Endodermal cell (in vitro differentiated cells): ENCODE measurements at regions not wholly inside any gene's neighbourhood (a gene's known extent, or its start where the extent isn't known, plus 50 kb on each side); places are given as distances from the start of the nearest gene placed in this dataset.

ENCODE experiments used
- DNase-seq: peaks from one replicate; pipeline ENCODE4 v3.0.0-alpha.2; 2017
- H3K27ac ChIP-seq: 2 replicates; pipeline ENCODE4 v1.5.1; 2013; ENCODE audit warnings: mild to moderate bottlenecking, low read depth, low read length, moderate library complexity
- H3K27me3 ChIP-seq: 2 replicates; pipeline ENCODE4 v1.6.1; 2013; ENCODE audit warnings: mild to moderate bottlenecking, low read length, moderate library complexity; ENCODE audit not compliant: insufficient read depth, control insufficient read depth, poor library complexity, severe bottlenecking
- H3K36me3 ChIP-seq: 2 replicates; pipeline ENCODE4 v1.7.0; 2013; ENCODE audit warnings: mild to moderate bottlenecking, low read length, moderate library complexity; ENCODE audit not compliant: control insufficient read depth, insufficient read depth
- H3K4me1 ChIP-seq: one replicate; pipeline ENCODE4 v1.7.0; 2013; ENCODE audit warnings: low read length; ENCODE audit not compliant: control insufficient read depth, insufficient read depth
- H3K4me3 ChIP-seq: 2 replicates; pipeline ENCODE4 v1.5.1; 2013; ENCODE audit warnings: mild to moderate bottlenecking, low read length, moderate library complexity
- H3K9ac ChIP-seq: 2 replicates; pipeline ENCODE4 v1.6.1; 2013; ENCODE audit warnings: mild to moderate bottlenecking, low read length, moderate library complexity; ENCODE audit not compliant: poor library complexity, severe bottlenecking; ENCODE audit errors: extremely low read depth
- H3K9me3 ChIP-seq: 2 replicates; pipeline ENCODE4 v1.6.1; 2013; ENCODE audit warnings: mild to moderate bottlenecking, low read length, moderate library complexity; ENCODE audit not compliant: control insufficient read depth
- H3K27ac Mint-ChIP-seq: 2 replicates; pipeline ENCODE4 v1.8.0; 2020; ENCODE audit warnings: mixed read lengths
- H3K27me3 Mint-ChIP-seq: 2 replicates; pipeline ENCODE4 v1.8.0; 2021; ENCODE audit warnings: mild to moderate bottlenecking, mixed read lengths; ENCODE audit not compliant: insufficient read depth
- H3K36me3 Mint-ChIP-seq: 2 replicates; pipeline ENCODE4 v1.8.0; 2020; ENCODE audit warnings: low read depth, mixed read lengths
- H3K4me1 Mint-ChIP-seq: 2 replicates; pipeline ENCODE4 v1.8.0; 2020; ENCODE audit warnings: mixed read lengths
- H3K4me3 Mint-ChIP-seq: 2 replicates; pipeline ENCODE4 v1.8.0; 2020; ENCODE audit warnings: mild to moderate bottlenecking, moderate library complexity, mixed read lengths
- H3K9me3 Mint-ChIP-seq: 2 replicates; pipeline ENCODE4 v1.8.0; 2020; ENCODE audit warnings: mild to moderate bottlenecking, mixed read lengths
- WGBS, 2 experiments: methylation state at CpG; one replicate each; pipeline versions ENCODE4 v1.1.5 to v1.1.7; 2013; ENCODE audit warnings: missing lambda C conversion rate in 2 of 2, mixed read lengths in 1 of 2; ENCODE audit not compliant: insufficient coverage in 1 of 2, insufficient read length in 1 of 2; 5-methylcytosine and 5-hydroxymethylcytosine counted together
- TF ChIP-seq, protein P1 (sequence below): fragments of 200-600 bp; sonication (generic); conservative IDR thresholded peaks from 2 replicates; pipeline ENCODE4 v1.5.0; 2021; ENCODE audit warnings: antibody characterized with exemption, mild to moderate bottlenecking

DNA sequence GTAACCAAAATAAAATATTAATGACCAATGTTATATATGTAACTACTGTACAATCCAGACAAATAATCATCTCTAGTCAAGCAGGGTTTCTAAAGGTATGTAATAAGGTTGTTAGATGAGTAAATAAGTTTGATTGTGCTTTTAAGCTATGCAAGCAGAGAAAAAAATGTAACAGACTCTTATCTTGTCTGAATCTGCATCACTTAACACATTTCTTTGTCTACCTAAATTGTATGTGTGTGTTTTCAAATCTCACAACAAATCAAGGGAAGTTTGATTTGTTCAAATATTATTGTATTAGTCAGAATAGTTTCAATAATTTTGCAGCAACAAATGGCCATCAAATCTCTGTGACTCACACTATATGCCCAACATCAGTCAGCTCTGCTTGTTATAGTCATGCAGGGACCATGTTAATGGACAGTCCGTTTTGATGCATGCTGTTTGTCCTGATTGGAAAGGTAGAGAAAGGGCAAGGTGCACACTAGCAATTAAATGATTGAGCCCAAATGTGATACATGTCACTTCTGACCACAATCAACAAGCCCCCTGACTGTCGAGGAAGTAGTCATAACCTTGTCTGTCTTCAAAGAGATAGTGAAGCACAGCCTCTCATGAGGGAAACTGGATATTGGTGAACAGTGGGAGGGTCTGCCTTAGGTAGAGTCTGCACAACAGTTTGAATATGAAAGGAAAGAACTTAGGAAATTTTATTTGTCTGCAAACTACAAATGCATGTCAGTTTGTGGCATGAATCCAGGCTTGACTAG lies 349.4 kb upstream of the SATB1 start:
- H3K4me1 ChIP-seq = peaks cover 16% of the 10 kb centered on the region
- peaks cover 35% of the 10 kb centered on the region for H3K4me1 Mint-ChIP-seq
- H3K9me3 ChIP-seq = no peaks in the 10 kb centered on the region
- H3K9me3 Mint-ChIP-seq = no peaks in the 10 kb centered on the region
- no peak overlapping the region for H3K27ac ChIP-seq
- H3K36me3 Mint-ChIP-seq = no peaks in the 10 kb centered on the region
- H3K9ac ChIP-seq = no peak overlapping the region
- no peaks in the 10 kb centered on the region for H3K36me3 ChIP-seq
- WGBS, 2 experiments = 78 to 80% methylated on average over 1 to 2 of the region's 2 CpGs
- H3K27ac Mint-ChIP-seq = no peak overlapping the region
- no peak overlapping the region for H3K4me3 Mint-ChIP-seq
- no peaks in the 10 kb centered on the region for H3K27me3 ChIP-seq
- H3K4me3 ChIP-seq = no peak overlapping the region
- H3K27me3 Mint-ChIP-seq = peaks cover 17% of the 10 kb centered on the region
- TF ChIP-seq, protein P1, sequence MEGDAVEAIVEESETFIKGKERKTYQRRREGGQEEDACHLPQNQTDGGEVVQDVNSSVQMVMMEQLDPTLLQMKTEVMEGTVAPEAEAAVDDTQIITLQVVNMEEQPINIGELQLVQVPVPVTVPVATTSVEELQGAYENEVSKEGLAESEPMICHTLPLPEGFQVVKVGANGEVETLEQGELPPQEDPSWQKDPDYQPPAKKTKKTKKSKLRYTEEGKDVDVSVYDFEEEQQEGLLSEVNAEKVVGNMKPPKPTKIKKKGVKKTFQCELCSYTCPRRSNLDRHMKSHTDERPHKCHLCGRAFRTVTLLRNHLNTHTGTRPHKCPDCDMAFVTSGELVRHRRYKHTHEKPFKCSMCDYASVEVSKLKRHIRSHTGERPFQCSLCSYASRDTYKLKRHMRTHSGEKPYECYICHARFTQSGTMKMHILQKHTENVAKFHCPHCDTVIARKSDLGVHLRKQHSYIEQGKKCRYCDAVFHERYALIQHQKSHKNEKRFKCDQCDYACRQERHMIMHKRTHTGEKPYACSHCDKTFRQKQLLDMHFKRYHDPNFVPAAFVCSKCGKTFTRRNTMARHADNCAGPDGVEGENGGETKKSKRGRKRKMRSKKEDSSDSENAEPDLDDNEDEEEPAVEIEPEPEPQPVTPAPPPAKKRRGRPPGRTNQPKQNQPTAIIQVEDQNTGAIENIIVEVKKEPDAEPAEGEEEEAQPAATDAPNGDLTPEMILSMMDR = no peak
- DNase-seq = no peak

- TF ChIP-seq, protein P1 = no peak
- no peak overlapping the region for H3K4me3 ChIP-seq
- no peaks in the 10 kb centered on the region for H3K36me3 Mint-ChIP-seq
- H3K27ac Mint-ChIP-seq = no peak overlapping the region
- H3K4me1 Mint-ChIP-seq = peaks cover 35% of the 10 kb centered on the region
- H3K27me3 Mint-ChIP-seq = peaks cover 25% of the 10 kb centered on the region
- H3K9me3 ChIP-seq = no peaks in the 10 kb centered on the region
- H3K9me3 Mint-ChIP-seq = no peaks in the 10 kb centered on the region
- no peak overlapping the region for H3K9ac ChIP-seq
- H3K36me3 ChIP-seq = no peaks in the 10 kb centered on the region
- H3K4me1 ChIP-seq = peaks cover 16% of the 10 kb centered on the region
- no peak overlapping the region for H3K27ac ChIP-seq
- H3K4me3 Mint-ChIP-seq = no peak overlapping the region
- H3K27me3 ChIP-seq = no peaks in the 10 kb centered on the region
- peak; percentile 65 for DNase-seq
Measured at GRCh38 chr3:18772699-18773305, 347.7 kb upstream of the SATB1 start.

GRCh38 chr3:18771931-18772330 lies 346.8 kb upstream of the SATB1 start:
- no peak overlapping the region for H3K4me3 ChIP-seq
- Mint-ChIP-seq H3K36me3 (no peaks in the 10 kb centered on the region), H3K4me3 (no peak overlapping the region), H3K9me3 (no peaks in the 10 kb centered on the region), H3K4me1 (peaks cover 33% of the 10 kb centered on the region), H3K27me3 (peaks cover 25% of the 10 kb centered on the region), H3K27ac (no peak overlapping the region)
- no peak overlapping the region for H3K9ac ChIP-seq
- 97% methylated on average over 1 of the region's 1 CpG; no CpG with 5 or more reads in 1 of the 2 experiments for WGBS, 2 experiments
- no peak for DNase-seq
- H3K4me1 ChIP-seq = peaks cover 16% of the 10 kb centered on the region
- H3K9me3 ChIP-seq = no peaks in the 10 kb centered on the region
- H3K27me3 ChIP-seq = no peaks in the 10 kb centered on the region
- H3K36me3 ChIP-seq = no peaks in the 10 kb centered on the region
- TF ChIP-seq, protein P1 = no peak
- H3K27ac ChIP-seq = no peak overlapping the region
